Endothelial cell of umbilical vein (primary cell): ENCODE measurements at regions not wholly inside any gene's neighbourhood (a gene's known extent, or its start where the extent isn't known, plus 50 kb on each side); places are given as distances from the start of the nearest gene placed in this dataset.

Source experiments
- CTCF ChIP-seq, 2 donors: IDR thresholded peaks; 1 replicate in 1 of 2; 2 replicates in 1 of 2; pipeline ENCODE4 v1.5.1; 2011; ENCODE audit warnings: low read length in 2 of 2, mild to moderate bottlenecking in 2 of 2, moderate library complexity in 2 of 2, control low read depth in 1 of 2, inconsistent platforms in 1 of 2, low read depth in 1 of 2; ENCODE audit not compliant: insufficient read depth in 1 of 2; ENCODE audit errors: extremely low read depth in 1 of 2
- EZH2 ChIP-seq: IDR thresholded peaks from 2 replicates; pipeline ENCODE4 v1.6.1; 2012; ENCODE audit warnings: borderline replicate concordance, low read depth, mild to moderate bottlenecking, moderate library complexity, low read length, inconsistent platforms; ENCODE audit not compliant: severe bottlenecking
- FOS ChIP-seq: IDR thresholded peaks from 2 replicates; pipeline ENCODE4 v1.6.1; 2011; ENCODE audit warnings: mild to moderate bottlenecking, low read length, moderate library complexity, borderline replicate concordance; ENCODE audit not compliant: insufficient read depth
- MYC ChIP-seq: IDR thresholded peaks from one replicate; pipeline ENCODE4 v1.6.1; 2011; ENCODE audit warnings: mild to moderate bottlenecking, low read depth, low read length
- POLR2A ChIP-seq: IDR thresholded peaks from 2 replicates; pipeline ENCODE4 v1.6.1; 2012; ENCODE audit warnings: low read depth, mild to moderate bottlenecking, control low read depth, low read length
- POLR2AphosphoS5 ChIP-seq: IDR thresholded peaks from 2 replicates; pipeline ENCODE4 v1.6.1; 2012; ENCODE audit warnings: low read depth, mild to moderate bottlenecking, control low read depth, low read length, moderate library complexity; ENCODE audit not compliant: insufficient read depth

- TF ChIP-seq CTCF (IDR thresholded peaks at IDR 0.05; ENCODE audit: extremely low read depth in 1 of 2, insufficient read depth in 1 of 2, low read depth in 1 of 2, low read length in 2 of 2): no peak
- no peak for TF ChIP-seq FOS
- no peak for TF ChIP-seq POLR2A
- TF ChIP-seq EZH2: no peak
- TF ChIP-seq POLR2AphosphoS5: no peak
- TF ChIP-seq MYC: no peak
Measured at GRCh38 chr2:5352286-5352685, 339.9 kb upstream of the SOX11 start.
